PC-9 (cell line): ENCODE measurements at regions not wholly inside any gene's neighbourhood (a gene's known extent, or its start where the extent isn't known, plus 50 kb on each side); places are given as distances from the start of the nearest gene placed in this dataset.

Experiments used
- EZH2 ChIP-seq: fragments of 200-600 bp; sonication (generic); IDR thresholded peaks from 2 replicates; pipeline ENCODE4 v1.8.0; 2017; ENCODE audit warnings: antibody characterized with exemption, low read depth
- TF ChIP-seq, protein P1 (sequence below): fragments of 200-600 bp; sonication (generic); conservative IDR thresholded peaks from 2 replicates; pipeline ENCODE4 v1.6.1; 2017; ENCODE audit warnings: mixed run types, antibody characterized with exemption, mild to moderate bottlenecking, moderate library complexity

DNA sequence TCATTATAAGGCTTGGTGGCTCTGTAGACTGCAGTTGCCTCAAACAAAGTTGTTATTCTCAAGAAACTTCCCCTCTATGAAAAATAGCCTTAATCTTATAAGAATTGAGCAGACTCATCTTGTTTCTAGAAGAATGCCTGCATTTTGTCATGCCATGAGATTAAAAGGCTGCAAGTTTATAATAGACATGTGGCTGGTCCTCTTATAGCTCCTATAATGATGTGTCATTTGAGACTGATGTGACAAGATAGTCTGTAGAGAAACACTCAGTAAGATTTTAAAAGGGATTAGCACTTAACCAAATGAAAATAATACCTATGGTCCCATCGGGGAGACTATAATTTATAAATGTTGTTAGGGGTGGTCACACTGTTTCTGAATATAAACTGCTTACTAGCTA, 312.5 kb downstream of the OXSM start:
- TF ChIP-seq EZH2 = no peak
- TF ChIP-seq, protein P1, sequence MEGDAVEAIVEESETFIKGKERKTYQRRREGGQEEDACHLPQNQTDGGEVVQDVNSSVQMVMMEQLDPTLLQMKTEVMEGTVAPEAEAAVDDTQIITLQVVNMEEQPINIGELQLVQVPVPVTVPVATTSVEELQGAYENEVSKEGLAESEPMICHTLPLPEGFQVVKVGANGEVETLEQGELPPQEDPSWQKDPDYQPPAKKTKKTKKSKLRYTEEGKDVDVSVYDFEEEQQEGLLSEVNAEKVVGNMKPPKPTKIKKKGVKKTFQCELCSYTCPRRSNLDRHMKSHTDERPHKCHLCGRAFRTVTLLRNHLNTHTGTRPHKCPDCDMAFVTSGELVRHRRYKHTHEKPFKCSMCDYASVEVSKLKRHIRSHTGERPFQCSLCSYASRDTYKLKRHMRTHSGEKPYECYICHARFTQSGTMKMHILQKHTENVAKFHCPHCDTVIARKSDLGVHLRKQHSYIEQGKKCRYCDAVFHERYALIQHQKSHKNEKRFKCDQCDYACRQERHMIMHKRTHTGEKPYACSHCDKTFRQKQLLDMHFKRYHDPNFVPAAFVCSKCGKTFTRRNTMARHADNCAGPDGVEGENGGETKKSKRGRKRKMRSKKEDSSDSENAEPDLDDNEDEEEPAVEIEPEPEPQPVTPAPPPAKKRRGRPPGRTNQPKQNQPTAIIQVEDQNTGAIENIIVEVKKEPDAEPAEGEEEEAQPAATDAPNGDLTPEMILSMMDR = no peak
